Activated CD4-positive, alpha-beta T cell treated with anti-CD3 and anti-CD28 coated beads, Interleukin-2, amount 50 U/mL, for 4 hours (primary cell): ENCODE measurements at regions not wholly inside any gene's neighbourhood (a gene's known extent, or its start where the extent isn't known, plus 50 kb on each side); places are given as distances from the start of the nearest gene placed in this dataset.

Source experiments
- DNase-seq, 2 experiments: peaks; one replicate each; pipeline ENCODE4 v3.0.0-alpha.2; 2020

DNA sequence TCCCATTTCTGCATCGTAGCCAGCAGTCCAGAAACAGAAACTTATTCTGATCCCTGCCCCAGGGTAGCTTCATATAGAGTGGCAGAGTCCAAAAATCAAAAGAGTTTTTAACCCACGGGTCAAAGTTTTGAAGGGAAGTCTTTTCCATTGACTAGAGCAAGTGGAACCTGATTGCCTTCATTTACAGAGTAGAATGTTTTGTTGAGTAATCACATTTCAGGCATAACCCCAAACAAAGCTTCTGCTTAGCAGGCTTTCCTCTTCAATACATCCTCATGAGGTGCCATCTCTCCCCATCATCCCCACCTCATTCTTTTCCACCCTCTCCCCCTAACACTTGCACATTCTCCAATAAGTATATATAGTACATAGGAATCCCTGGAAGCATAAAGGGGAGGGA is 516.0 kb upstream of the FBXO33 start:
- DNase-seq: no peak

DNA sequence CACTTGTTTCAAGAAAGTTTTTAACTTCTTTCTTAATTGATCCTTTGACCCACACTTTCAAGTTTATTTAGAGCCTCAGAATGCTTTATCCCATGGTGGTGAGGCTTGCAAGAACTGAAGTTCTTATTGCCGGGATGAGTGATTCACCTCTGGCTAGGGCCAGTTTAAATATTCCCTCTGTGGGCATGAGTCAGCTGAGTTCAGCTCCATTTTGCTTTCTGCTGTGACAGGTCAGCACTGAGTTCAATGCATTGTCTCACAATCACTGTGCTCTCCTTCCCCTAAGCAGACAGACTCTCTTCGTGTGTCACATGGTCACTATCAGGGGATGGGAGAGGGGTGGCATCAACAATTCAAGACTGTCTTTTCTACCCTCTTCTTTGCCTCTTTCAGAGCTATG is 514.6 kb upstream of the FBXO33 start:
- no peak for DNase-seq

DNA sequence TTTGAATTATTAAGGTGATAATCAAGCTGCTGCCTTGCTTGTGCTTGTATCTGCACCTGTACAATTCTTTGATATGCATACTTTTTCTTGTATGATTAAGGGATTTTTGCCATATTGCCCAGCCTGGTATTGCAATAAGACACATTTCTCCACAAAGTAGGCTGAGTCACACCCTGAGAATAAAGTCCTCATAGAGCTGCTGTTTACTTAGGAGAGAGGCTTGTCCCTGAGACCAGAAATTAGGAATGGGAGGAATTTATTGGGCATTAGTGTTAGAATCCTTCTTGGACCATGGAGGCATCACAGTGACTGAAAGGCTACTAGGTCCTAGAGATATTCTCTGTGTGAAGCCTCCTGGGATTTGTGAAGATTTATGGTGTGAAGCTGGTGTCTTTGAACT is 506.8 kb upstream of the FBXO33 start:
- no peak for DNase-seq

GRCh38 chr14:39912192-39913100 is 480.2 kb upstream of the FBXO33 start:
- no peak for DNase-seq

- DNase-seq: no peak
Observed at GRCh38 chr14:39897657-39898056, 465.4 kb upstream of the FBXO33 start.

DNA sequence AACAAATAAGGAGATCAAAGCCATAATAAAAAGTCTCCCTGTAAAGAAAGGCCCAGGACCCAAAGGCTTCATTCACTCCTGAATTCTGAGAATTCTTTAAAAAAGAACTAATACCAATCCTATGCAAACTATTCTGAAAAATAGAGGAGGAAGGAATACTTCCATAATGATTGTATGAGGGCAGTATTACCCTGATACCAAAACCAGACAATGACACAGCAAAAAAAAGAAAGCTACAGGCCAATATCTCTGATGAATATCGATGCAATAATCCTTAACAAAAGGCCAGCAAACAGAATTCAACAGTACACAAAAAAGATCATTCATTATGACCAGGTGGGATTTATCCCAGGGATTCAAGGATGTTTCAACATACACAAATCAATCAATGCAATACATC is 457.8 kb upstream of the FBXO33 start:
- no peak for DNase-seq

DNA sequence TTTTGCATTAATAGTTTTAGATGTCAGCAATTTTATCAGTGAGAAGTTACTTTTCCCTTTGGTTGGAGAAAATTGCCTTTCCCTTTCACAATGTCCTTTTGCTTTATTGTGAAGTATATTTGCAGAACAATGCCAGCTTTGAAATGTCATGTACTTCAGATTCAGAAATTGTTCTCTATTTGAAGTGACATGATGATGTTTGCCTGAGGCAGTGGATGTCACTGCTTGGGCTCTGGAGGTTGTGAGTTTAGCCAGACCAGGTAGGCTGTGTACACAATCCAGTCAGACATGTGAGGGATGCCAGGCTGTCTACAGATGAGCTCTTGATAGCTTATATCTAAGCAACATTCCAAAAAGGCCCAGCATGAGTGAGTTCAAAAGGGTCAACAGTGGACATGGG is 451.9 kb upstream of the FBXO33 start:
- no peak for DNase-seq

GRCh38 chr14:39880965-39881364 is 448.7 kb upstream of the FBXO33 start:
- DNase-seq: no peak

GRCh38 chr14:39880106-39880695 is 448.0 kb upstream of the FBXO33 start:
- DNase-seq: no peak

DNA sequence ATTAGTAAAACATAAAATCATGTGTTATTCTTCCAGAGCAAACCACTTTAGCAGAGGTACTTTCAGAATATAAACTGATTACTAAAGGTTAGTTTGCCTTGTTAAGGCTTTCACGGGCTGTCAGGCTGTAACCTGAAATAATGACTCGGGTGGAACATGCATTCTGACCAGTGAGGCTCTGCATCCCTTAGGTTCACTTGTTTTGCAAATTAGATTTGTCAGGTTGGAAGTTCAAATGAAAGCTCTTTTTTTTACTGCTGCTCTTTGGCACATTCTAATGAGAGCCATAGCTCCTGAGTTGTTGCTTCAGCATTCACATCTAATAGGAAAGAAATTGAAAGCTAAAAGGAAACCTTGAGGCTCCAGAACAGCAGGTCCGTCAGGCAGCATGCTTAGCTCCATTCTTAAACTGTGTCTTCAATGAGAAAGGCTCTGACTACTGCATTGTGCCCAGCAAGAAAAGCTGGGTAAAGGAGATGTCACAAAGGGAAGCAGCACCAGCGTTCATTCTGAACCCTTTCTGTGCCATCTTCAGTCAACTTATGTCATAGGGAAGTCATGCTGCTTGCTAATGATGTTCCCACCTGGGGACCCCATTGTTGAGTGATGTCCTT is 445.5 kb upstream of the FBXO33 start:
- no peak for DNase-seq

GRCh38 chr14:39876916-39877315 is 444.7 kb upstream of the FBXO33 start:
- DNase-seq: no peak

GRCh38 chr14:39875028-39875427 is 442.8 kb upstream of the FBXO33 start:
- DNase-seq: no peak

DNA sequence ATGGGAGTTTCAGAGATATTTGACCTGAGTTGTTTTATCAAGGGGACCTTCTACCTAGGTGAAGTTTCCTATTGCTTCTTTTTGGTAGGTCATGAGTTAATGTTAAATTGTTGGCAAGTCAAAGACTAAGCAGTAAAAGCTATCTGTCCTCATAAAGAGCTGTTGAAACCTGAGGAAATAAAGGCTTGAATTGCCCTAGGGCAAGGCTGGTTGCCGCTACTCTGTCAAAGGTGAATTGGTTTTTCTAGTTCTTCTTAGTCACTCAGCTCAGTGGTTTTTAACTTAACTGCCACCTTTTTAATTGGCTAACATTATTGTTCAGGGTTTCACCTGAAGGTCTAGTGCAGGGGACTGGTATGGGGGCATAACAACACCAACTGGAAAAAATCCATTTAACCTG is 441.6 kb upstream of the FBXO33 start:
- no peak for DNase-seq

DNA sequence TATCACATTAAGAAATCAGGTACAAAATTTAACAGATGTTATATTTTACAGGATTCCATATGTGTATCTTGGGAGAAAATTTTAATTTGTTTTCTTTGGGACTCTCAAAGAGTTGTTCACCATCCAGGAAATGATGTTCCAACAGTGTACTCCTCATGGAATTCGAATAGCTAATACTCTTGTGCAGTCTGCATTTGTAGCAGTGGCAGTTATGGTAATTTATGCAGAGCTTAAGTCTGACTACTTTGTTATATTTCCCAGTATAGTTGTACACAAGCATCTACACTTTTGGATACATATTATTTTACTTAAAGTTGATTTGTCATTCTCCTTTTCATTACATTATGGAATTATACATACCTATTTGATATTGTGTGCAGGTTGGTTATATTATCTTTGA is 436.7 kb upstream of the FBXO33 start:
- DNase-seq: no peak

DNA sequence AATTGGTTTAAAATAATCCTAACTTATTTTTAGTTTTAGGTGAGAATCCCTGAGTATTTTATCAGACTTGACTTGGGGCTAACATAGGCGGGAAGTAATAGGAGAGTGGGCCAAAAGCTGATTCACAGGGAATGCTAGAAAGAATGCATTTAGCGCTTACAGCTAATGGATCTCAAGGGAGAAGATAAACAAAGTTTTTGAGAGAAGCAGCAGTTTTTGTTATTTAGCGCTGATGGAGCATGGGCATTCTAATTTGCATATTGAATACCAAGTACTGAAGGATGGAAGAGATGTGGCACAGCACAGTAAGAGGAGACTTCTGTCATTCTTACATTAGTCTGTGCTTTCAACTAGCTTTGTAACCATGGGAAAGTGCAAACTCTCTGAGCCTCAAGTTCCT is 436.0 kb upstream of the FBXO33 start:
- no peak for DNase-seq

- DNase-seq: no peak
Observed at GRCh38 chr14:39863441-39863840, 431.2 kb upstream of the FBXO33 start.

DNA sequence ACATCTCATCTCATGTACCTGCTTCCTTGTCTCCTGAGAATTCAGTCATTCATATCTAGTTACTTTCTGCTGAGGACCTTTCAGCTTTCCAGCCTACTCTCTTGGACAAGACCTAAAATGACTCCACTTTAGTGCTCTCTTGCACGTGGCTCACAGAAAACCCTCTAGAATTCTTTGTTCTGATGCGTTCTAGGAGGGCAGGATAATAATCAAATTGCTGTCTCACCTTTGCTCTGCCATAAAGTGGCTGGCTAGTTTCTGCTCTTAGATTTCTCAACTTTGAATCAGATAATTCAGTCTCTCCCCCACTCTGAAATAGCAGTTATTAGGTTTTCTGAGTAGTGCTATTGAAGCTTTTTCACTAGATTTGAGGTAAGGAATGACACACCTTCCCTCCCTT is 429.5 kb upstream of the FBXO33 start:
- no peak for DNase-seq

- DNase-seq: no peak
Observed at GRCh38 chr14:39861229-39861600, 429.0 kb upstream of the FBXO33 start.

- no peak for DNase-seq
Observed at GRCh38 chr14:39860596-39861228, 428.5 kb upstream of the FBXO33 start.

GRCh38 chr14:39859314-39859713 is 427.1 kb upstream of the FBXO33 start:
- no peak for DNase-seq

- DNase-seq: no peak
Observed at GRCh38 chr14:39857376-39858055, 425.3 kb upstream of the FBXO33 start.

- DNase-seq: no peak
Observed at GRCh38 chr14:39853441-39853840, 421.2 kb upstream of the FBXO33 start.

DNA sequence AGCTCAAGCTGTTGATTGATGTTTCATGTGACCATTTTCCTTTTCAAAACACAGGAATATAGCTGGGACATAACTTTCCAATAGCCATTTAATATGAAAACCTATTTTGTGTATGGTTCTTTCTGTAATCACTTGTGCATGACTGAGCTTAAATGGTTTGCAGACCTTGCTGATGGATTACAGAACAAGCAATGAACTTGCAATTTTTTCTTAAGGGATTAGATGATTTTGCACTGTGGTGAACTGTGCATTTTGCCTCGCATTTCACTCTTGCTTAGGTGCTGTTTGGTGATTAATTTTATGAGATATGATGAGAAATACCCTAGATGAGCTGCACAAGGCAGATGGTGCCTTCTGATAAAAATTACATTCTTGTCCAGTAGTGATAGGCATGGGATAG is 419.0 kb upstream of the FBXO33 start:
- no peak for DNase-seq
